GM18511 (cell line): ENCODE measurements at regions not wholly inside any gene's neighbourhood (a gene's known extent, or its start where the extent isn't known, plus 50 kb on each side); places are given as distances from the start of the nearest gene placed in this dataset.

Experiments used
- ATAC-seq: cut with Tn5 transposase; IDR thresholded peaks from one replicate; pipeline ENCODE4 v1.9.1; 2021; ENCODE audit warnings: mild to moderate bottlenecking, moderate library complexity; ENCODE audit not compliant: unreplicated experiment

- ATAC-seq = no peak
Observed at GRCh38 chr5:175388531-175388930, 55.5 kb downstream of the DRD1 start.

GRCh38 chr5:175387144-175387543, 56.8 kb downstream of the DRD1 start:
- ATAC-seq = no peak

GRCh38 chr5:175386526-175386925, 57.5 kb downstream of the DRD1 start:
- ATAC-seq = no peak

- no peak for ATAC-seq
Observed at GRCh38 chr5:175385691-175386362, 58.2 kb downstream of the DRD1 start.

- ATAC-seq = no peak
Observed at GRCh38 chr5:175384724-175385552, 59.0 kb downstream of the DRD1 start.

- ATAC-seq = no peak
Observed at GRCh38 chr5:175383350-175383749, 60.6 kb downstream of the DRD1 start.

- no peak for ATAC-seq
Observed at GRCh38 chr5:175382171-175382570, 61.8 kb downstream of the DRD1 start.

- ATAC-seq = no peak
Observed at GRCh38 chr5:175381130-175381529, 62.9 kb downstream of the DRD1 start.

- no peak for ATAC-seq
Observed at GRCh38 chr5:175380701-175381100, 63.3 kb downstream of the DRD1 start.

- no peak for ATAC-seq
Observed at GRCh38 chr5:175379867-175380266, 64.1 kb downstream of the DRD1 start.

- ATAC-seq = no peak
Observed at GRCh38 chr5:175378444-175379028, 65.4 kb downstream of the DRD1 start.

GRCh38 chr5:175377816-175378215, 66.2 kb downstream of the DRD1 start:
- no peak for ATAC-seq

- no peak for ATAC-seq
Observed at GRCh38 chr5:175374166-175374875, 69.7 kb downstream of the DRD1 start.

- ATAC-seq = no peak
Observed at GRCh38 chr5:175365866-175366265, 78.1 kb downstream of the DRD1 start.

- no peak for ATAC-seq
Observed at GRCh38 chr5:175363300-175363699, 80.7 kb downstream of the DRD1 start.

- ATAC-seq = no peak
Observed at GRCh38 chr5:175357995-175358394, 86.0 kb downstream of the DRD1 start.

- ATAC-seq = no peak
Observed at GRCh38 chr5:175356428-175356827, 87.6 kb downstream of the DRD1 start.

GRCh38 chr5:175354964-175355363, 89.0 kb downstream of the DRD1 start:
- no peak for ATAC-seq

GRCh38 chr5:175353926-175354325, 90.1 kb downstream of the DRD1 start:
- ATAC-seq = no peak

- ATAC-seq = no peak
Observed at GRCh38 chr5:175351897-175352590, 91.9 kb downstream of the DRD1 start.

- no peak for ATAC-seq
Observed at GRCh38 chr5:175351126-175351525, 92.9 kb downstream of the DRD1 start.
